SKM-1 (cell line): ENCODE measurements at regions not wholly inside any gene's neighbourhood (a gene's known extent, or its start where the extent isn't known, plus 50 kb on each side); places are given as distances from the start of the nearest gene placed in this dataset.

Source experiments
- DNase-seq: peaks from one replicate; lab custom pipeline; 2025; ENCODE audit not compliant: unreplicated experiment; lab: John Stamatoyannopoulos, UW

GRCh38 chr12:98244136-98244535 is 271.3 kb upstream of the TMPO start:
- no peak for DNase-seq

GRCh38 chr12:98253207-98254037 is 262.0 kb upstream of the TMPO start:
- DNase-seq: no peak

- no peak for DNase-seq
Observed at GRCh38 chr12:98256830-98257229, 258.6 kb upstream of the TMPO start.

GRCh38 chr12:98259693-98260092 is 255.7 kb upstream of the TMPO start:
- no peak for DNase-seq

- DNase-seq: no peak
Observed at GRCh38 chr12:98260276-98260675, 255.1 kb upstream of the TMPO start.

- DNase-seq: no peak
Observed at GRCh38 chr12:98262902-98263301, 252.5 kb upstream of the TMPO start.

GRCh38 chr12:98274430-98275130 is 240.8 kb upstream of the TMPO start:
- DNase-seq: no peak

GRCh38 chr12:98275131-98275475 is 240.3 kb upstream of the TMPO start:
- no peak for DNase-seq

- DNase-seq: no peak
Observed at GRCh38 chr12:98280152-98280551, 235.2 kb upstream of the TMPO start.

GRCh38 chr12:98280621-98281020 is 234.8 kb upstream of the TMPO start:
- DNase-seq: no peak

- DNase-seq: no peak
Observed at GRCh38 chr12:98291828-98292227, 223.6 kb upstream of the TMPO start.

GRCh38 chr12:98294051-98294805 is 221.2 kb upstream of the TMPO start:
- DNase-seq: no peak

GRCh38 chr12:98295681-98296080 is 219.7 kb upstream of the TMPO start:
- no peak for DNase-seq

- no peak for DNase-seq
Observed at GRCh38 chr12:98296462-98297079, 218.8 kb upstream of the TMPO start.

- no peak for DNase-seq
Observed at GRCh38 chr12:98297538-98297937, 217.9 kb upstream of the TMPO start.

GRCh38 chr12:98308141-98308540 is 207.2 kb upstream of the TMPO start:
- no peak for DNase-seq

GRCh38 chr12:98317939-98318899 is 197.2 kb upstream of the TMPO start:
- no peak for DNase-seq

- DNase-seq: no peak
Observed at GRCh38 chr12:98319716-98320425, 195.5 kb upstream of the TMPO start.

GRCh38 chr12:98325003-98325402 is 190.4 kb upstream of the TMPO start:
- DNase-seq: no peak

- DNase-seq: no peak
Observed at GRCh38 chr12:98328467-98328866, 186.9 kb upstream of the TMPO start.
